HG03457 (cell line): ENCODE measurements at regions not wholly inside any gene's neighbourhood (a gene's known extent, or its start where the extent isn't known, plus 50 kb on each side); places are given as distances from the start of the nearest gene placed in this dataset.
"Not testable (repeated sequence)": the region's sequence is repeated elsewhere in the genome, so short reads cannot be mapped to it uniquely, and the experiment has no call there.

Experiments used
- ATAC-seq: cut with Tn5 transposase; IDR thresholded peaks from one replicate; pipeline ENCODE4 v1.9.1; 2021; ENCODE audit warnings: moderate number of reproducible peaks; ENCODE audit not compliant: unreplicated experiment

DNA sequence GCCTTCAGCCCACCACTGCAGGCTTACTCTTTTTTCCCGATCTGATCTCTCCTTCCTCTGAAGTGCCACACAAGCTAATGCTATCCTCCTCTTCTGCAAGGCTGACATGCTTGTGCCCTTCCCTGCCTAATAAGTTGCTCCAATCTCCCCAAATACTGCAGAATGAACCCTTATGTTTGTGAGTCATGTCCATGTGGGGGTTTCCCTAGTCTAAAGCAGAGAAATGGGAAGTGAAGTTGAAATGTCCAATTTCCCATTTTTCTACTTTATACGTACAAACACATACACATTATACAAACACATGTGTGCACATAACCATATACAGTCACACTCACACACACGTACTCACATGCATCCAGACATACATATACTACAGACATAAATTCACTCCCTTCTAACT, 288.1 kb upstream of the CELF4 start:
- no peak for ATAC-seq

DNA sequence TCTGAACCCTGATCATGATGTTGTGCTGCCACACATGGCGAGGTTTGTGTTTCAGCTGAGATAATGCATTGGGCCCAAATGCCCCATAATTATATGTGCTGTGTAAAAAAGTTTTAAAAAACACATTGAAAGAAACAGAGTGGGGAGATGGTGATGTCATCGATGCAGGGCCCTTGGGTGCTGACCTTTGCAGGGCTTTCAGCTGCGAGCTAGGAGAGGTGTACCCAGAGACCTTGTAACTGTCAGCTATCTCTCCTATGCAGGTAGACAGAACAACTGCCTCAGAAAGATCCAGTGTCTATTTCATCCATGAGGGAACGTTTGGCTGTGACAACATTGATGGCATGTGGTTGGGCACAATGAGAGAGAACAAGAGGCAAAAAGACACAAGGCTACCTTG, 286.9 kb upstream of the CELF4 start:
- ATAC-seq, result no peak

- ATAC-seq, result no peak
These were observed 281.9 kb upstream of the CELF4 start for GRCh38 chr18:37847544-37847943.

DNA sequence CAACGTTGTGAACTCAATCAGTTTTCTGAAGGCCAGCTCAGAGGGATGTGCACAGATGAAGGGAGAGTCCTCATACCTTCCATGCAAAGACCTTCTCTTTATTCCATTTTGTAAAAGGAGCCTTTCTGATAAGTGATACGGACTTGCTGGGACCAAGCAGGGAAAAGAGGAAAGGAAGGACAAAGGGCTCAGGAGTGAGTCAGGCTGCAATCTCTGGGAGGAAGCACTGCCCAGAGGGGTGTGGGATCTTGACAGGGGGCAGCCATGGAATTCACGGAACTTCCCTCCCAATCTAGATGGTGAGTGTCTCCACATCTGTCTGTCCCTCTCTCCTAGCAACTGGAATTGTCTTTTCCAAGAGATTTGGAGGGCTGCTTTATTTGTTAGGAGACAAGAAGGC, 281.4 kb upstream of the CELF4 start:
- ATAC-seq, result no peak

GRCh38 chr18:37845498-37845897, 279.9 kb upstream of the CELF4 start:
- ATAC-seq, result no peak

DNA sequence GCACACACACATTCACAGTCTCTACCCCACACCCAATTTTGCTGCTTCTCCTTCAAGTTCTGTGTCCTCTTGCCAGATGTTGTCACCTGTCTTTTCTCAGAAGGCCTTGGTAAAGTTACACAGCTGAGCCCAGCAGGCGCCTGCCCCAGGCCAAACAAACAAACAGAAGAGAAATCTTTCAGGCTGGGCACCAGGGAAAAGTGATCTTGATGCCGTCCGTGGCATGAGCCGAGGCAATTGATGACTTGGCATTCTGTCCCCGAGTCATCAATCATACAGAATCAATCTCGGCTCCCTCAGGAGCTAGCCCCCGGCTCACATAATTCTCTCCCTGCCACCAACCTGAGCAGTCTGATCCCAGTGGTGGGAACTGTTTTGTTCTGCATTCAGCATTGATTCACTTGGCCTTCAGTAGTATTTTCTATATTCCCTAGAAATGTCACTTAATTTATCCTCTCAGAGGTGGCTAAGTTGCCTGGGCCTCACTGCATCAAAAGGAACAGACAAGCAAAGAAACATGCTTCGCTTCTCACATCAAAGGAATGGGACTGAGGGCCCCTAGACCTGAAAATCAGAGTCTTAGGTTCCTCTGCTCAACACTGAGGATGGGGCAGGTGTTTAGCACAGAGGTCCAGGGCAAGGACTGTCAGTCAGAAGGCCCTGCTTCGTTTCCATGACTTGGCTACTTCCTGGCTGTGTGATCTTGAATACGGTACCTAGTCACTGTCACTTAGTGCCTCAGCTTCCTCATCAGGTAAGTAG, 278.8 kb upstream of the CELF4 start:
- ATAC-seq, result no peak

GRCh38 chr18:37838083-37838482, 272.5 kb upstream of the CELF4 start:
- ATAC-seq, result no peak

- ATAC-seq, result no peak
These were observed 270.7 kb upstream of the CELF4 start for GRCh38 chr18:37836071-37836970.

GRCh38 chr18:37832010-37832695, 266.6 kb upstream of the CELF4 start:
- not testable (repeated sequence) for ATAC-seq

DNA sequence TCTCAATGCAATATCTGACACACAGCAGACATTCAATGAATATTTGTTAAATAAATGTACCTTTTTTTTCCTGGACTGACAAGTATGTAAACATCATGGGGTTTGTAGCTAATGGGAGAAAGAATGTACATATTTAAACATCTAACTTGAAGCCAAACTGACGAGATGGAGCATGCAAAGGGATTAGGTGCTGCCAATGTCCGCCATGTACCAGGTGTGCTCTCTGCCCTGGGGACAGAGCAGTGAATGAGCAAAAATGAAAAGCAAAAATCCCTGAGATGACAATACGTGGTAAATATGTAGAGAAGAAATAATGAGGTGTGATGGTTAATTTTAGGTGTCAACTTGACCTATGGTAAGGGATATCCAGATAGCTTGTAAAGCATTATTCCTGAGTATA, 247.4 kb upstream of the CELF4 start:
- no peak for ATAC-seq

GRCh38 chr18:37805773-37806404, 240.3 kb upstream of the CELF4 start:
- ATAC-seq, result no peak

GRCh38 chr18:37796823-37797349, 231.3 kb upstream of the CELF4 start:
- no peak for ATAC-seq

GRCh38 chr18:37787452-37787851, 221.9 kb upstream of the CELF4 start:
- ATAC-seq, result no peak

GRCh38 chr18:37783771-37784170, 218.2 kb upstream of the CELF4 start:
- ATAC-seq, result no peak

DNA sequence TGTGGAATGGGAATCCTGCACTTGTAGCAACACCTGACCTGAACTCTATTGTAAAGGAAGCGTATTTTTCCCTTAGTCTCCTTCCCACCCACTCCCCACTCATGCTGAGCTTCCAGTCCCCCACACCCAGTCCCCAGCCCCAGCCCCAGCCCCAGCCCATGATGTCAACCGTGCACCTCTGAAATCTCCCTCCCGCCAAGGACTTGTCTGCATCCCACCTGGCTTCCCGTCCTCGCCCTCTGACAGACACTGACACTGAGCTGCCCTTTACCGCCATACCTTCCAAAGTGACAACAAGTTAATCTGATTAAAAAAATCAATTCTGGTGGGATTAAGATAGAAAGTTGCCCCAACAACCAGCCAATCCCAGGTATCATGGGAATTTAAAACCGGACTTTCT, 213.6 kb upstream of the CELF4 start:
- ATAC-seq, result no peak

GRCh38 chr18:37778417-37779165, 213.0 kb upstream of the CELF4 start:
- ATAC-seq, result no peak

DNA sequence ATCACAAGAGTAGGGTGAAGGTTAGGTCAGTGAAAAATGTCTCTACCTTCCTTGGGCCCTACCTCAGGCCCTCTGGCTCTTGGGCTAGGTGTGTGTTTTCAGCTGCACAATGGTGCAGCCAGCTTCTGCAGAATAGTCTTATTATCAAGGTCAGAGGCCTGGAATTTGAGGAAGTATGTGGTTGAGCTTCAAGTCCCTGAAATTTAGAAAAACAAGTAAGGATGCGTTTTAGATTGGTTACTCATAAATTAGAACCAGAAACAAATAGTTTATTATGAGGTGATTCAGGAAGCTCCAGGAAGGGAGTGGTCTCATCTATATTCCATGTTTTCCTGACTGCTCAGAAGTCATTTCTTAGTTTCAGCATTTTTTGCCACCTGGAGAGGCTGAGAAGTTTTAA, 204.2 kb upstream of the CELF4 start:
- no peak for ATAC-seq

DNA sequence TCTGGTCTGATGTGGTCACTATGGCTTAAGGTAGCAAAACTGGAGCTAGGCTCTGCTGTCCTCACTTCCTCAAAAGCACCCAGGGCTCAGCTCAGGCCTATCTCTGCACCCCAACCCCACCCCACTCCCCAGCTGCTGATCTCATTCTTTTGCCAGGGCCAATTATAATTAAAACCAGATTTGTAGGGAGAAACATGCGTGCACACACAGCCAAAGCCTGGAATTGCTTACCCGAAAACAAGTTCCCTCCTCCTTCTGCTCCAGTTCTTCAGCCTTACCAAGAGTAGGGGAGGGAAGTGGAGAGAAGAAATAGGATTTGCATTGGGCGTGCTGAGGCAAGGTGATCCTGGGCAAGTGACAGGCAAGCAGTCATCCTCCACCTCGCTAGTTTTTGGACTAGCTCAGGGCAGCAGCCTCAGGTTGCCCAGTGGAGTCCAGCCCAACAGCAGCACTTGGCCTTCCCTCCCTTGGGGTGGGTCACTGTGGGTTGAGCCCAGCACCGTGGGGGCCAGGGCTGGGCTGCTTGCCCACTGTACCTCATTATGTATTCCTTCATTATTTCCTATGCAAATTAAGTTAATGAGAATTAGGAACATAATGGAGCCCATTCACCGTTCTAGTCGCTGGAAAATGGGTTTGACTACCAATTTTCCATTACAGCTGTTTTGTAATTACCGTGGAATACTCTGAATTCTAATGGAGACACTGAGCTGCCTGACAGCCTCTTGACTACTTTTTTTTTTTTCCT, 199.1 kb upstream of the CELF4 start:
- ATAC-seq, result no peak

DNA sequence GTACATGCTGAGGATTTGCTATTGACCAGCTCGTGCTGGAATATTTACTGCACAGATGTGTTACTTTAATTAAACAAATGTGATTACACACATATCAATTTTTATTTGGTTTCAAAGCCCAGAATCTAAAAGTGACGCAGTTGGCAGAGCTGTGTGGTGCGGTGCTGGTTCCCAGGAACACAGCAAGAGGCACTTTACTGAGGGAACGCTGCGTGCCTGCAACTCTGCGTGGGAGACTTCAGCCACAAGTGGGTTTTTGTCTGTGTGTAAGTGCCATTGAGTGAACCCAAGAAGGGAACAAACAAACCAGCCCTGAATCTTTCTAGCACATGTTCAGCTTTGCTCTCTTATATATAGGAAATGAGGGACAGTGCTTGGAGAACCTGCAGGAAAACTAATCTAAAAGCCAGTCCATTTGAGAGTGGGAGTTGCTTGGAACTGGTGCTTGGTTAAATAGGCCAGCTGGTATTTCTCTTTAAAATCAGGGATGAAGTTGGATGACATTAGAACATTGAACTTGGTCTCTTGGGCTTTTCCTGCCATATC, 196.6 kb upstream of the CELF4 start:
- ATAC-seq, result no peak
